KG1 (cell line): ENCODE measurements at regions not wholly inside any gene's neighbourhood (a gene's known extent, or its start where the extent isn't known, plus 50 kb on each side); places are given as distances from the start of the nearest gene placed in this dataset.
"Not testable (repeated sequence)": the region's sequence is repeated elsewhere in the genome, so short reads cannot be mapped to it uniquely, and the experiment has no call there.

ENCODE experiments used
- DNase-seq: peaks from one replicate; lab custom pipeline; 2025; lab: John Stamatoyannopoulos, UW

- not testable (repeated sequence) for DNase-seq
These were observed 116.1 kb upstream of the GJE1 start for GRCh38 chr6:142016666-142017065.

GRCh38 chr6:142015463-142015862 lies 117.3 kb upstream of the GJE1 start:
- not testable (repeated sequence) for DNase-seq

DNA sequence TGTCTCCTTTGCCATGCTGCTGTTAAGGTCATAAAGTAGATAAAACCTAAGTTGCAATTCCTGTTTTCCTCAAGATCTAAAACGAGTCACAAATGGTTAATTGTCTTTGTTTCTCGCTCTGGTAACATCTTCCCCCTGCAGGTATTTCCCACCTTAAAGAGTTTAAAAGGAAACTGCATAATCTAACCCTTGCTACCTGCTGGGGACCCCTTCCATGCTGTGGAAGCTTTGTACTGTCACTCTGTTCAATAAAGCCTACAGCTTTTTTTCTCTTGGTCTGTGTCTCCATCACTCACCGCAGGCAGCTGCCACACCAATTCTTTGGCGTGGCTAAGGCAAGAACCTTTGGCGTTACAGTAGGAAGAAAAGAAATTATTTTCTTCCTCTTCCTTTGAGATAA lies 117.7 kb upstream of the GJE1 start:
- no peak for DNase-seq

DNA sequence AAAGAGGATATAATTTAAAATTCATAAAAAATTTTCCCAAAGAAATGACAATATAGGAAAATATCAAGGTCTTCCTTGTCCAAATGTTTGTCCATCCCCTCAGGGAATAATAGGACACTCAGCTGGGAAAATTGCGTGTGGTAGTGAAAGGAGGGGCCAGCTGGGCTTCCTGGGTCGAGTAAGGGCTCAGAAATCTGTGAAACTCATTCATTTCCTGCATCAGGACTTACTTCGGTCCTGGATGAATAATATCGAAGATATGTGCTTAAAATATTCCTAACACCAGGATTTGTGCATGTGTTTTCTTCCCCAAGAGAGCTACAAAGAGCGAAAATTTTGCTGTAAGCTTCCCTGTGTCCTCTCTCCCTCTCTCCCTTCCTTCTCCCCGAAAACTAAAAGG lies 118.2 kb upstream of the GJE1 start:
- no peak for DNase-seq

DNA sequence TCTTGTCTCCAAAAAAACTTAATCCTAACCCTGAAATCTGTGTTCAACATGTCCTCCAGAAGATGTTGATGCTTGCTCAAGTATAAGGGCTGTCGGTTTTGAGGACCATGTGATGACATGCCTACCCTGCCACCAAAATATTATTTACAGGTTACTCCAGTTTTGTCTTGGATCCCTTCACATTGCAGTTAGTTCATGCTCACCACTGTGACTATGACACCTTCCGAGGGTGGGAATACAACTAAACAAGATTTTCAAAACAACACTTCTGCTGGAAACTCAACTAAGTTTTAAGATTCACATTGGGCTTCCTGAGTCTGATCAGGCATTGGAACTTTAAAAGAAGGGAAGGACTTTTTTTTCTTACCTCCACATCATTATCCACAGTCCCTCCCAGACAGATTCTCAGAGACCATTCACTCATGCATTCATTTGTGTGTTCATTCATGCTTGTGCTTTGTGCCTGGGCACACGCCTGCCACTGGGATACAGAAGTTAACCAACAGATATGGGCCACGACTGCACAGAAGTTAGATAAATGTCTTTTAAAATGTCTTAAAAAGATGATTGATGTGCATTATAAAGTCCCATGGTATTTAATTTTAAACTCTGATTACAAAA lies 118.7 kb upstream of the GJE1 start:
- no peak for DNase-seq

GRCh38 chr6:142013287-142013686 lies 119.4 kb upstream of the GJE1 start:
- DNase-seq: no peak

DNA sequence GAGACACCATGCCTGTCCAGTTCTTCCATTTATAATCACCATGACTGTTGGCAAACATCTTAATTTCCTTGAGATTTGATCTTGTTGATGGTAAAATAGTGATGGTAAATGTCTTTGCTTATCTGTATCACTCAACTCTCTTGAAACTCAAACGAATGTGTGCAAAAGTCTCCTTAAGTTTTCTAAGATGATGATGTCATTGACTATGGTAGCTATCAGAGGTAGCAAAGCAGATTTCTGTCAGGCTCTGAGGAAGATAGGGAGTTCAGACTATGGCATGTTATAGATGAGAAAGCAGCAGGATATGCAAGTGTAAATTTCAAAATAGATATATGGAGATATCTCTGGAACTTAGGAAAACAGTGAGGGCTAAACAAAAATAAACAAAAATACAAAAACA lies 121.0 kb upstream of the GJE1 start:
- no peak for DNase-seq

GRCh38 chr6:142011156-142011555 lies 121.6 kb upstream of the GJE1 start:
- DNase-seq: no peak

DNA sequence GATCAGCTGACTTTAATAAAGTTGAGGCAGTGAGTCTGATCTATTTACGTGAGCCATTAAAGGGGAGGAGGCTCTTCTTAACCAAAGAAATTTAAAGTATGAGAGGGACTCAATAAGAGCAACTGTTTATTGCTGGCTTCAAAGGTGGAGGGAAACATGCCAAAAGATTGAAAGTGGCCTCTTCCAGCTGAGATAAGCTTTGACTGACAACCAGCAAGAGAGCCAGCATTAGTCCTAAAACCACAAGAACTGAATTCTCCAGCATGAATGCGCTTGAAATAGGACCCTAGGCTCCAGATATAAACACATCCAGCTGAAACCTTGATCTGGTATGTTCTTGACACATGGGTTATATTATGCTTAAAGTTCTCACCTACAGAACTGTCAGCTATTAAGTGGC lies 123.1 kb upstream of the GJE1 start:
- DNase-seq: no peak

DNA sequence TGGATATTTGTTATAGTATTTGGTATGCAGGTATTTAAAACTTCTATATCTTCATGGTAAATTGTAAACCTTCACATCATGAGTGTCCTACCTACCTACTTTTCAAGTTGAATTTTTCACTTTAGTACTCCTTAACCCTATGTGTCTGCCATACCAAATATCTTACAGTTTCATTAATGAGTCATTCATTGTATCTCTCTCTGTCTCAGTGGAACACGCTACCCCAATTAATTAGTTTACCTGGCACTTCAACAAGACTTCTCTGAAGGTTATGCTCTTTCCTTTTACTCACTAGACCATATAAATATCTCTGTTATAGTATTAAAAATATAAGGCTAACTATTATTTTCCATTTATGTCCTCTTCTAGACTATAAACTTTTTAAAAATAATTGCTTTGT lies 123.9 kb upstream of the GJE1 start:
- DNase-seq: no peak

DNA sequence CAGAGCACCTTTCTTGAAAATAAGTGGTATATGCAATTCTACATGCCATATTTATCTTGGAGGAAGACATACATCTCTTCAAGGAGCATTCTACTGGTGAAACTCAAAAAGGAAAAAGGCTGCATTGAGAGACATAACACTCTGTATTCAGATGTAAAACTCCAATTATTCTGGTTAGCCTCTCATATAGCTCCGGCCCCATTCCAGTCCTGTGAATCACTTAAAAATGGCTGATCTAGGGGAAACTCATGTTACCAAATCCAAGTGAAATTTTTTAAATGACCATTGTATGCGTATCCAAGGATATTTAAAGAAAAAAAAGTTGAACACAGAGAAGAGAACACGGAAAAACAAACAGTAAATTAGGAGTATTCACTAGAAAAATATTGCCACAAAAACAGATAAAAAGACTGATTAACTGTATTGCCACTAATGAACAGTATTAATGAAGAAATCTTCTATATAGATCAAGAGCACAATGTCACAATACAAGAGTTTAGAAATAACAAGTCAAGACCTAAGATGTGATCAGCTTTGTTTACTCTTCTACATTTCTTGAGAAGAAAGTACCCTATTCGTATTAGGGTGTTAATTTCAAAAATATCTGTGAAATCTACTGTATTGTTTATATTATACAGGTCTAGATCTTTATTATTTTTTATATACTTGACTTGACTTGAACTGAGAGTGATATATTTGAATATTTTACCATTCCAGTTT lies 124.5 kb upstream of the GJE1 start:
- no peak for DNase-seq

DNA sequence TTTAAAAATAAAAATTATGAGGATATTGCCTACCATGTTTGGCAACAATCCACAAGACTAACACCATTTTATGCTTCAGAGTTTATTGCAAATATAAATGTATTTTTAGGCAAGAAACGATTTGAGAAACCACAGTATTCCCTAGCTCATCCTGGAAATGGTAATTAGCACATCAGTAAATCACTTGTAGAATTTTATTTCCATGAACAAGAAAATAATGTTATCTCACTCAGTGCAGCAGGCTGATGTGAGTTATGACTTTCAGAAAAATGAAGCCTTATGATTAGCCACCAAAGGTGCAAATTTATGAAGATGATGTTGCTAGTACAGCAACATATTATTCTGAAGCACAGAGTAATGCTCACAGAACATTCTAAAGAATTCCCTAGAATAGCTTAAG lies 127.7 kb upstream of the GJE1 start:
- no peak for DNase-seq

- no peak for DNase-seq
These were observed 129.8 kb upstream of the GJE1 start for GRCh38 chr6:142002825-142003405.

- DNase-seq: no peak
These were observed 135.9 kb upstream of the GJE1 start for GRCh38 chr6:141996823-141997222.

DNA sequence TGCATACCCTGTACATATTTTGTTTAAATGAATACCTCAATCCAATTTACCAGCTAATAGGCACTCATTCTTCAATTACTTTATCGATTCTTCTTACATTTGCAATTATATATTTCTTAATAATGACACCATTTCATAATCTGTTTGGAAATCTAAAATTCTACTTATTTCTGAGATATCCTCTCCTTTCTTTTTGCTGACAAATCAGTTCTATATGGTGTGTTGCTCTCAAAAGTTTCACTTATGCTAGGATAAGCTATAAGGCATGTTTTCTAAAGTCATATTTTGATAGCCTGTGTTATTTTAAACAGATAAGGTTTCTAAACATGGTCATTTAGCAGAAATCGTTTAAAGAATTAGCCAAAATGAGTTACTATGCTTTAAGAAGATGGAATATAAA lies 140.6 kb upstream of the GJE1 start:
- DNase-seq: no peak

DNA sequence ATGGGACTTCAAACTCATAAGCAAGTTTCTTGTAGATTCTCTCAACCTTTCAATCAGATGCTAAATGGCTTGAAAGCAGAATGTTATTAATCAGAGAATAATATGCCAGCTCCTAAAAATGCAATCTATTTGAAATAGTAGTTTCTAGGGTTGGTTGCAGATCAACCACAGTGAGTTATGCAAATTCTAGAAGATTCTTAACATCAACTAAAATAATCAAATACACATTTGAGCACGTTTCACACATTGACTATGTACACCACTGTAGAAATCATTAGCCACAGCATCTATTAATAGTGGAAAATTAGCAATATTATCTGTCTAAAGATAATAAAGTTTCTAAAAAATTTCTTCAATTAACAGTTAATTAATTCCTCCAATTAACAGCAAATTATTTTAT lies 141.9 kb upstream of the GJE1 start:
- DNase-seq: no peak

GRCh38 chr6:141989706-141989959 lies 143.1 kb upstream of the GJE1 start:
- no peak for DNase-seq

GRCh38 chr6:141988954-141989705 lies 143.6 kb upstream of the GJE1 start:
- DNase-seq: no peak

- no peak for DNase-seq
These were observed 144.4 kb upstream of the GJE1 start for GRCh38 chr6:141988327-141988726.

- DNase-seq: no peak
These were observed 146.3 kb upstream of the GJE1 start for GRCh38 chr6:141986457-141986856.

DNA sequence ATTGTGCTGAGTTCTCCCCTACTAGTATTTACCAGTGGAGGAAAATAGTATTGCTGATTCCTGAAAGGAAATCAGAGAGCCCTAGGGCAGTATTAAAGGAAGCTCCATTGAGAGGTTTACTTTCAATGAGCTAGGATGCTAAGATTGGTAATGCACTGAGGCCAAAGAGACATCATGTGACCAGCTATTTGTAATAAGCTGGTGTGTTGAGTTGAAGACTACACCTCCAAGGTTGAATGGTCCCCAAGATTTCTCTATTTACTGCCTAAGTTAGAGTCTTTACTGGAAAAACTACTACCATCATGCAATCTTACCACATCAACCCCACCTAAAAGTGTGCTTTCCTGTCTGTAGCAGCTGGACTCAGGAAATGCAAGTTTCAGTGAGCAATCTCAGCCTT lies 151.5 kb upstream of the GJE1 start:
- DNase-seq: no peak

DNA sequence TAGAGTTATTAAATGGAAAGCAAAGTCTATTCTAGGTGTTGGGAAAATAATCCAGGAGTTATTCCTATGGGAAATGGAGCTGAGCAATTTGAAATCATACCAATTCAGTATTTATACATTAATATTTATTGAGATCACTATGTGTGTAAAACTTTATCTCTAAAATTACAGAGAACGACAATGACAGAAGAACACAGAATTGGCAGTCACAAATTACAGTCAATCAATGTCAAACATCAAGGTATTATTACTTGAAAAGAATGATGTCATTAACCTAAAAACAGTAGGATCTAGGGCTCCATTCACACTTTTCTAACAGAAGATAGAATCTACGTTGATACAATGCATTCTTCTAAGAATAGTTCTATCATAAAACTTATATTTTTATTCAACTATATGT lies 154.9 kb upstream of the GJE1 start:
- no peak for DNase-seq

GRCh38 chr6:141976994-141977393 lies 155.7 kb upstream of the GJE1 start:
- DNase-seq: no peak
